ENCODE measurements at regions not wholly inside any gene's neighbourhood (a gene's known extent, or its start where the extent isn't known, plus 50 kb on each side); places are given as distances from the start of the nearest gene placed in this dataset.
"Not testable (repeated sequence)": the region's sequence is repeated elsewhere in the genome, so short reads cannot be mapped to it uniquely, and the experiment has no call there.

DNA sequence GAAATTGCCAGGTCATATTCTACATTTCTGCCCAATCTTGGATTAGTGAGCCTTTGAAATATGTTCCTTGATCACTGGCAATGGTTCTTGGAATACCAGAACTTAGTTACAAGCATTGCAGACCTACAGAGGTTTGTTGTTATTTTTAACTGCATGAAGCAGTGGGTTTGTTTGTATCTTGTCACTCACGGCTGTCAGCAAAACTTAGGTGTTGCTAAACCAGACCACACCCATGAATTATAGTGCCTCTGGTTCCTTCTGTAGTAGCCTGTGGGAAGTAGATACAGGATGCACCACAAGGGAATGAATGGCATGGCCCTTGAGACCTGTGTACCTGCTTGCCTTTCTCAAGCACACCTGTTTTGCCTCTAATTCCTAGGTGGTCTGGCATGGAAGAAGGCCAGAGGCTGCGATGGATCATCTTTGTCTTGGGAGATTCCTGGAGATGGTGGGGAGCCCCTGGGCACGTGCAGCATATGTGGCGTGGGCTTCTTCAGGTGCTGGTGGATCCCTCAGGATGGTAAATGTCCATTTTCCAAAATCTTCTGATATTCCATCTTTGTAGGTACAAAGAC lies 138.8 kb downstream of the SNRPN start:
- Histone ChIP-seq H3K4me3 (no peak overlapping the region), H3K4me1 (no peaks in the 10 kb centered on the region), H3K27ac (no peak overlapping the region), H3K27me3 (no peaks in the 10 kb centered on the region), H3K36me3 (peaks cover 5 to 100% (median 50%) of the 10 kb centered on the region in 3 donors), H3K9me3 (peaks cover 0 to 98% (median 26%) of the 10 kb centered on the region in 4 donors)
- TF ChIP-seq EP300 (IDR thresholded peaks at IDR 0.05), result no peak
- TF ChIP-seq POLR2A (IDR thresholded peaks at IDR 0.05), result no peak
- TF ChIP-seq, protein P1, sequence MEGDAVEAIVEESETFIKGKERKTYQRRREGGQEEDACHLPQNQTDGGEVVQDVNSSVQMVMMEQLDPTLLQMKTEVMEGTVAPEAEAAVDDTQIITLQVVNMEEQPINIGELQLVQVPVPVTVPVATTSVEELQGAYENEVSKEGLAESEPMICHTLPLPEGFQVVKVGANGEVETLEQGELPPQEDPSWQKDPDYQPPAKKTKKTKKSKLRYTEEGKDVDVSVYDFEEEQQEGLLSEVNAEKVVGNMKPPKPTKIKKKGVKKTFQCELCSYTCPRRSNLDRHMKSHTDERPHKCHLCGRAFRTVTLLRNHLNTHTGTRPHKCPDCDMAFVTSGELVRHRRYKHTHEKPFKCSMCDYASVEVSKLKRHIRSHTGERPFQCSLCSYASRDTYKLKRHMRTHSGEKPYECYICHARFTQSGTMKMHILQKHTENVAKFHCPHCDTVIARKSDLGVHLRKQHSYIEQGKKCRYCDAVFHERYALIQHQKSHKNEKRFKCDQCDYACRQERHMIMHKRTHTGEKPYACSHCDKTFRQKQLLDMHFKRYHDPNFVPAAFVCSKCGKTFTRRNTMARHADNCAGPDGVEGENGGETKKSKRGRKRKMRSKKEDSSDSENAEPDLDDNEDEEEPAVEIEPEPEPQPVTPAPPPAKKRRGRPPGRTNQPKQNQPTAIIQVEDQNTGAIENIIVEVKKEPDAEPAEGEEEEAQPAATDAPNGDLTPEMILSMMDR (IDR thresholded peaks at IDR 0.05), result no peak
- no peak for DNase-seq (ENCODE audit: low spot score in 2 of 2)
- 83% methylated on average over 4 of the region's 4 CpGs for WGBS, 2 donors

DNA sequence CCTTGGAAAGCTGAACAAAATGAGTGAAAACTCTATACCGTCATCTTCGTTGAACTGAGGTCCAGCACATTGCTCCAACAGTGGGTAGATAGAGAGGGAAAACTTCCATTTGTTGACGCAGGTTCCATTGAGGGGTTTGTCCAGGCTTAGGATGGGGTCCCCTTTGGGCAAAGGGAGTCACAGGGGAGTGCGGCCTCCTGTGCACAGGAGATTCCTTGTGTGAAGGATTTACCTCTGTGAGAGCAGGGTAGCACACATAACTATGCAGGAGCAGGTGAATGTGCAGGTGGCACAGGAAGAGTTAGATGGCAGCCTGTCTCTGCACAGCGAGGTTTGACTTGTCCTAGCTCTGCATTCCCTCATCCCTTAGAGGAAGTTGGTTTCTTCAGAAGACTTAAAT lies 139.3 kb downstream of the SNRPN start:
- H3K9me3 ChIP-seq, result peaks cover 0 to 98% (median 26%) of the 10 kb centered on the region in 4 donors
- no peaks in the 10 kb centered on the region for H3K27me3 ChIP-seq
- TF ChIP-seq EP300 (IDR thresholded peaks at IDR 0.05), result no peak
- no peak for TF ChIP-seq POLR2A (IDR thresholded peaks at IDR 0.05)
- TF ChIP-seq, protein P1 (IDR thresholded peaks at IDR 0.05), result no peak
- 90 to 91% methylated on average over 5 of the region's 5 CpGs for WGBS, 2 donors
- H3K4me1 ChIP-seq, result no peaks in the 10 kb centered on the region
- DNase-seq (ENCODE audit: low spot score in 2 of 2), result no peak
- H3K4me3 ChIP-seq, result no peak overlapping the region
- peaks cover 5 to 100% (median 55%) of the 10 kb centered on the region in 3 donors for H3K36me3 ChIP-seq
- H3K27ac ChIP-seq, result no peak overlapping the region

DNA sequence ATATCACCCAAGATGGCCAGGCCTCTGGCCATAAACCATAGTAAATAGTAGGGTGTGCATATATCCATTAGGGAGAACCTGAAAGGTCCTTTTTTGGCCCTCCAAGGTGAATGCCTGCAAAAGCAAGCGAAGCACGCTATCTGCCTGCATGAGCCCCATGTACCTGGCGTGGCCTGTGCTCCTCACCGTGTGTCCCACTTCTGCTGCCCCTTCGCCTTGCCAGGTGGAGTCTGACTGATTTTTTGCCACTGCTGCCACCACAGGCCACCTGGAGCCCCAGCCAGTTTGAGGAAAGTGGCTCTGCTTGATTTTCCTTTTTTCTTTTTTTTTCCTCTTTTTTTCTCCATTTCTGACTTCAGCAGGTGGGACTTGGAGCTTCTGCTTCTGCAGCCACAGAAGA lies 139.7 kb downstream of the SNRPN start:
- DNase-seq (ENCODE audit: low spot score in 2 of 2), result no peak
- Histone ChIP-seq H3K4me3 (no peak overlapping the region), H3K27me3 (no peaks in the 10 kb centered on the region), H3K27ac (no peak overlapping the region), H3K9me3 (peaks cover 0 to 98% (median 24%) of the 10 kb centered on the region in 4 donors), H3K36me3 (peaks cover 5 to 100% (median 56%) of the 10 kb centered on the region in 3 donors), H3K4me1 (no peaks in the 10 kb centered on the region)
- 89 to 91% methylated on average over 5 of the region's 5 CpGs for WGBS, 2 donors
- TF ChIP-seq, protein P1 (IDR thresholded peaks at IDR 0.05), result no peak
- TF ChIP-seq EP300 (IDR thresholded peaks at IDR 0.05) (no peak), POLR2A (IDR thresholded peaks at IDR 0.05) (no peak)

DNA sequence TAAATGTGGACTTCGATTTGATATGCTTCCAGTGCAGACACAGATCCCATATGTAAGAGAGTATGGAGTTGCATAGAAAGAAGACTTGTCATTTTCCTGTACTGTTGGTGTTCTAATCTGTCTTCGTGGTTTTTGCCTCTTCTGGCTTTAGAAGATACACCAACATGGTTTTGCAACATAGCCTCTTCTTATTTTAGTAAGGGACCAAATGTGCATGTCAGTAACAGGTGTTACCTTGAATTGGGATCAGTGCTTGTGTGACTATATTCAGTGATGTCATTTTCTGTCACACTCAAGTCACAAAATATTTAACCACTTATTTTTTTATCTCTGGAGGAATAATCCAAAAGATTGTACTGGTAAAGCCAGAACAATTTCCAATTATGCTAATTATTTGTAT lies 140.4 kb downstream of the SNRPN start:
- Histone ChIP-seq H3K4me3 (no peak overlapping the region), H3K27me3 (no peaks in the 10 kb centered on the region), H3K27ac (no peak overlapping the region), H3K4me1 (no peaks in the 10 kb centered on the region), H3K9me3 (peaks cover 0 to 98% (median 23%) of the 10 kb centered on the region in 4 donors), H3K36me3 (peaks cover 5 to 100% (median 50%) of the 10 kb centered on the region in 3 donors)
- WGBS, 2 donors, result 62 to 70% methylated on average over 2 of the region's 2 CpGs
- DNase-seq (ENCODE audit: low spot score in 2 of 2), result no peak
- TF ChIP-seq, protein P1 (IDR thresholded peaks at IDR 0.05), result no peak
- TF ChIP-seq POLR2A (IDR thresholded peaks at IDR 0.05) (no peak), EP300 (IDR thresholded peaks at IDR 0.05) (no peak)

DNA sequence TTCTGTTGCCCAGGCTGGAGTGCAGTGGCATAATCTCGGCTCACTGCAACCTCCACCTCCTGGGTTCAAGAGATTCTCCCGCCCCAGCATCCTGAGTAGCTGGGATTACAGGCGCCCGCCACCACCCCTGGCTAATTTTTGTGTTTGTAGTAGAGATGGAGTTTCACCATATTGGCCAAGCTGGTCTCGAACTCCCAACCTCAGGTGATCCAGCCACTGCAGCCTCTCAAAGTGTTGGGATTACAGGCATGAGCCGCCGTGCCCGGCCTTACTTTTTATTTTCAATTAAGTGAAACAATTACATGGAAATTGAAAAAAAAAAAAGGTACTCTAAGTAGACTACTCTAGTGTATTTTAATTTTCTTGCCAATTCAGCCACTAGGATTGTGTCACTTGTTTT lies 145.2 kb downstream of the SNRPN start:
- H3K36me3 ChIP-seq, result peaks cover 2 to 100% (median 33%) of the 10 kb centered on the region in 3 donors
- not testable (repeated sequence) for H3K4me1 ChIP-seq; H3K27me3 ChIP-seq; H3K4me3 ChIP-seq; H3K27ac ChIP-seq; DNase-seq (ENCODE audit: low spot score in 2 of 2)
- peaks cover 0 to 94% (median 27%) of the 10 kb centered on the region in 4 donors for H3K9me3 ChIP-seq
- 89 to 90% methylated on average over 8 of the region's 8 CpGs for WGBS, 2 donors

Measured in tibial nerve (tissue), 4 donors.